ENCODE measurements at regions not wholly inside any gene's neighbourhood (a gene's known extent, or its start where the extent isn't known, plus 50 kb on each side); places are given as distances from the start of the nearest gene placed in this dataset.
A peak's percentile ranks its signal among the peaks of the same experiment; 100 is the strongest.

DNA sequence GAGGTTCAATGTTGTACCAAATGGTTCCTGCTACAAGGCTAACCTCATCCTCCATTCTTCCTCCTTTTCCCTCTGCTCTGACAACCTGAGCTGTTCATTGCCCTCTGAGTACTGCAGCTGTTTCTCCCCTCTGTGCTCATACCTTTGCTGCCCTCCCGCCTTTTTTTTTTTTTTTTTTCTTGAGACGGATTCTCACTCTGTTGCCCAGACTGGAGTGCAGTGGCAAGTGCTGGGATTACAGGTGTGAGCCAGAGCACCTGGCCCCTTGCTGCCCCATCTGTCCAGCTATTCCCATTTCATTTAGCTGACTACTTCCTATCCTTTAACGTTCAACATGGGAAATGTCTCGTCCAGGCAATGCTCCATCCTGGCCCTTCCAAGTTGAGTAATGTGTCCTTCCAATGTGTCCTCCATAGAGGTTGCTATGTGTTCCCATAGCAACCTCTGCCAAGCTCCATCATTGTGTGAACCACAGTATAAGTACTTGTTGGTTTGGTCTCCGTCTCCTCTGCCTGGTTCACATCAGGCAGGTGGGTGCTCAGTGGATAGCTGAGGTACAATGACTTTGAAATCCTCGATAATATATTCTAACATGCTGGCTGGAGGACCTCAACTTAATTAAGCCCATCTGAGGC, 179.9 kb upstream of the ANKRD28 start:
- TF ChIP-seq, protein P1, sequence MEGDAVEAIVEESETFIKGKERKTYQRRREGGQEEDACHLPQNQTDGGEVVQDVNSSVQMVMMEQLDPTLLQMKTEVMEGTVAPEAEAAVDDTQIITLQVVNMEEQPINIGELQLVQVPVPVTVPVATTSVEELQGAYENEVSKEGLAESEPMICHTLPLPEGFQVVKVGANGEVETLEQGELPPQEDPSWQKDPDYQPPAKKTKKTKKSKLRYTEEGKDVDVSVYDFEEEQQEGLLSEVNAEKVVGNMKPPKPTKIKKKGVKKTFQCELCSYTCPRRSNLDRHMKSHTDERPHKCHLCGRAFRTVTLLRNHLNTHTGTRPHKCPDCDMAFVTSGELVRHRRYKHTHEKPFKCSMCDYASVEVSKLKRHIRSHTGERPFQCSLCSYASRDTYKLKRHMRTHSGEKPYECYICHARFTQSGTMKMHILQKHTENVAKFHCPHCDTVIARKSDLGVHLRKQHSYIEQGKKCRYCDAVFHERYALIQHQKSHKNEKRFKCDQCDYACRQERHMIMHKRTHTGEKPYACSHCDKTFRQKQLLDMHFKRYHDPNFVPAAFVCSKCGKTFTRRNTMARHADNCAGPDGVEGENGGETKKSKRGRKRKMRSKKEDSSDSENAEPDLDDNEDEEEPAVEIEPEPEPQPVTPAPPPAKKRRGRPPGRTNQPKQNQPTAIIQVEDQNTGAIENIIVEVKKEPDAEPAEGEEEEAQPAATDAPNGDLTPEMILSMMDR (IDR thresholded peaks at IDR 0.05), result no peak
- no peak for TF ChIP-seq POLR2A (IDR thresholded peaks at IDR 0.05)
- no peaks in the 10 kb centered on the region for H3K27me3 ChIP-seq
- intact Hi-C loops (cut with DNase I), result no loop called here
- ATAC-seq (no peak), DNase-seq (no peak)
- 87% methylated on average over 5 of the region's 6 CpGs for WGBS (ENCODE audit: insufficient coverage, low coverage, low lambda C conversion rate, missing lambda C conversion rate)
- H3K4me1 ChIP-seq, result no peaks in the 10 kb centered on the region
- H3K27ac ChIP-seq, result no peak overlapping the region
- H3K36me3 ChIP-seq, result no peaks in the 10 kb centered on the region
- no peak overlapping the region for H3K4me3 ChIP-seq
- no peaks in the 10 kb centered on the region for H3K9me3 ChIP-seq

DNA sequence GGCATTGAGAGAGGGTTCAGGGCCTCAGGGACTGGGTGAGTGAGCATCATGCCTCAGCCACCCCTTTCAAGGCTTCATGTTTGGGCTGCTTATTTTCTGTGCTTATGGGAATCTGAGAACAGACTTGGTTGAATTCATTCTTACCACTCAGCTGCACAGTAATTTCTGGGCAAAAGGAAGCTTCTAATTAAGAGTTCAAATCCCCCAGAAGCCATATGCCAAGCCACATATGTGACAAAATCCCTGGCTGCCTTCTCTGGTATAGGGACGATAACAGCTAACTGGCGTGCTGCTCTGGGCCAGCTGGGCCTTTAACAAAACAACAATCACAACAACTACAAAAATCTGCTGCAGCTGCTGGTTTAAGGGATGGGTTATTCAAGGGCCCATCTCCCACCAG, 181.0 kb upstream of the ANKRD28 start:
- Histone ChIP-seq H3K9me3 (no peaks in the 10 kb centered on the region), H3K4me1 (no peaks in the 10 kb centered on the region), H3K4me3 (no peak overlapping the region), H3K27me3 (no peaks in the 10 kb centered on the region), H3K36me3 (no peaks in the 10 kb centered on the region), H3K27ac (no peak overlapping the region)
- TF ChIP-seq, protein P1 (IDR thresholded peaks at IDR 0.05), result no peak
- no peak for TF ChIP-seq POLR2A (IDR thresholded peaks at IDR 0.05)
- DNase-seq (no peak), ATAC-seq (no peak)
- WGBS (ENCODE audit: insufficient coverage, low coverage, low lambda C conversion rate, missing lambda C conversion rate), result 100% methylated on average over 2 of the region's 2 CpGs
- intact Hi-C loops (cut with DNase I), result no loop called here

DNA sequence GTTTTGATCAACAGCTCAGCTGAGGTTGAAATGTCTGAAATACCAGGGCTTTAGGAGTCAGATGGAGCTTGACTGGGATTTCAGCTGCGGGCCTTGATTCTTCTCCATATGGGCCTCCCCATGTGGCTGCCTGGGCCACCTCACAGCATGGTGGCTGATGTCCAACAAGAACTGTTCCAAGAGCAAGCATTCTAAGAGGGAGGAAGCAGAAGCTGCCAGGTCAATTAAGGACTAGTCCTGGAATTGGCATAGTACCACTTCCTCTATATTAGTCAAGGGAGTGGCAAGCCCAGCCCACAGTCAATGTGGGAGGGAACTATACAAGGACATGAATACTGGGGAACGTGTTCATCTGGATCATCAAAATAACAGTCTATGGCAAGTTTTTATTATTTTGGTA, 181.7 kb upstream of the ANKRD28 start:
- WGBS (ENCODE audit: insufficient coverage, low coverage, low lambda C conversion rate, missing lambda C conversion rate), result 63% methylated on average over 2 of the region's 2 CpGs
- ATAC-seq, result peak in 3 of 4 donors; percentile 34 to 52 (median 44)
- TF ChIP-seq POLR2A (IDR thresholded peaks at IDR 0.05), result no peak
- TF ChIP-seq, protein P1 (IDR thresholded peaks at IDR 0.05), result no peak

DNA sequence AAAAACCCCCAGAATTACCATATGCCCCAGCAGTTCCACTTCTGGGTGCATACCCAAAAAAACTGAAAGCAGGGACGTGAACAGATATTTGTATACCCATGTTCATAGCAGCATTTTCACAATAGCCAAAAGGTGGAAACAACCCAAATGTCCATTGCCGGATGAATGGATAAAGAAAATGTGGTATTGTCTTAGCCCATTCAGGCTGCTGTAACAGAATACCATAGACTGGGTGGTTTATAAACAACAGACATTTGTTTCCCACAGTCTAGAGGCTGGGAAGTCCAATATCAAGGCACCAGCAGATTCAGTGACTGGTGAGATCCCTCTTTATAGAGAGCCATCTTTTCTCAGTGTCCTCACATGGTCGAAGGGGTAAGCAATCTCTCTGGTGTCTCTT, 182.1 kb upstream of the ANKRD28 start:
- H3K36me3 ChIP-seq, result no peaks in the 10 kb centered on the region
- no peaks in the 10 kb centered on the region for H3K4me1 ChIP-seq
- TF ChIP-seq, protein P1 (IDR thresholded peaks at IDR 0.05), result no peak
- TF ChIP-seq POLR2A (IDR thresholded peaks at IDR 0.05), result no peak
- intact Hi-C loops (cut with DNase I), result no loop called here
- no peaks in the 10 kb centered on the region for H3K9me3 ChIP-seq
- DNase-seq, result no peak
- 79% methylated on average over 3 of the region's 3 CpGs for WGBS (ENCODE audit: insufficient coverage, low coverage, low lambda C conversion rate, missing lambda C conversion rate)
- ATAC-seq, result no peak
- H3K4me3 ChIP-seq, result no peak overlapping the region
- no peaks in the 10 kb centered on the region for H3K27me3 ChIP-seq
- no peak overlapping the region for H3K27ac ChIP-seq

More for the DNA sequence above, 181.7 kb upstream of the ANKRD28 start:
- Histone ChIP-seq H3K4me1 (no peaks in the 10 kb centered on the region), H3K9me3 (no peaks in the 10 kb centered on the region), H3K4me3 (no peak overlapping the region), H3K27ac (no peak overlapping the region), H3K36me3 (no peaks in the 10 kb centered on the region), H3K27me3 (no peaks in the 10 kb centered on the region)
- intact Hi-C loops (cut with DNase I), result no loop called here
- DNase-seq, result no peak

DNA sequence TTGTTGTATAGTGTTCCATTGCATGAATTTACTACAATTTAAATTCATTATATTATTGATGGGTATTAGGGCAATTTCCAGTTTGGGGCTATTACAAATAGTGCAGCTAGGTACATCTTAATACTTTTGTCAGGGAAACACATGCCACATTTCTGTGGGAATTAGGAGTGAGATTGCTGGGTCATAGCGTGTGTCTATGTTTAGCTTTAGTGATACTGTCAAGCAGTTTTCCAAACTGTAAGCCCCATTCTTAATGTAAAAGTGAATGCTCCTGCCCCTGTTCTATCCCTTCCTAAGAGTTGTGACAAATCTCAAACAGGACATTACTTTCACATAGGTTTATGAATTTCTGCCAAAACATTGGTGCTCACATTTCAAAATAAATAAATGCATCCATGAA, 184.5 kb upstream of the ANKRD28 start:
- no peak overlapping the region for H3K27ac ChIP-seq
- WGBS (ENCODE audit: insufficient coverage, low coverage, low lambda C conversion rate, missing lambda C conversion rate), result 85% methylated on average over 1 of the region's 1 CpG
- DNase-seq, result no peak

More for the DNA sequence above, 184.5 kb upstream of the ANKRD28 start:
- no peak for TF ChIP-seq POLR2A (IDR thresholded peaks at IDR 0.05)
- TF ChIP-seq, protein P1 (IDR thresholded peaks at IDR 0.05), result no peak
- no peaks in the 10 kb centered on the region for H3K4me1 ChIP-seq
- no peaks in the 10 kb centered on the region for H3K9me3 ChIP-seq
- no peak overlapping the region for H3K4me3 ChIP-seq
- H3K27me3 ChIP-seq, result no peaks in the 10 kb centered on the region
- no peak for ATAC-seq
- intact Hi-C loops (cut with DNase I), result no loop called here
- H3K36me3 ChIP-seq, result no peaks in the 10 kb centered on the region
